Astrocyte of the spinal cord (primary cell): ENCODE measurements at regions not wholly inside any gene's neighbourhood (a gene's known extent, or its start where the extent isn't known, plus 50 kb on each side); places are given as distances from the start of the nearest gene placed in this dataset.
"Not testable (repeated sequence)": the region's sequence is repeated elsewhere in the genome, so short reads cannot be mapped to it uniquely, and the experiment has no call there.

Source experiments
- DNase-seq: peaks from one replicate; pipeline ENCODE4 v3.0.0; 2011; ENCODE audit warnings: low read depth, low spot score
- H3K4me3 ChIP-seq: 2 replicates; pipeline ENCODE4 v1.5.1; 2011; ENCODE audit warnings: low read depth, mild to moderate bottlenecking, low read length, moderate library complexity
- in situ Hi-C: cut with HindIII; loops from 2 replicates; pipeline ENCODE4 v1.10.0; 2017; ENCODE audit warnings: low sequenced_read_pairs
- TF ChIP-seq, protein P1 (sequence below): IDR thresholded peaks from 2 replicates; pipeline ENCODE4 v1.5.1; 2012; ENCODE audit warnings: low read depth, mild to moderate bottlenecking, low read length, inconsistent platforms

DNA sequence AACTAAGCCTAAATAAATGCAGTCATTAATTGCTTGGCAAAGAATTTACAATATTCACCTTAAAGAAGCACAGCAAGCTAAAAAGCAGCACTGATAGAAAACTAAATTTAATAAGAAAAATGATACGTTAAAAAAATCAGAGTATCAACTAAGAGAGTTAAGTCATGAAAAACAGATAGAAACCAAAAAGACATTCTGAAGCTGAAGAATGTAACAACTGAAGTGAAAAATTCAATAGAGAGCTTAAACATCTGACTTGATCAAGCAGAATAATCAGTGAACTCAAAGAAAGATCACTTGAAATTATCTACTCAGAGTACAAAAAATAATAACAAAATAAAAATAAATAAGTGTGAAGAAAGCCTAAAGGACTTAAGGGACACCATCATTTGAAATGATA lies 588.0 kb upstream of the HS3ST1 start:
- in situ Hi-C loops: no loop called here
- H3K4me3 ChIP-seq: no peak overlapping the region
- no peak for DNase-seq
- TF ChIP-seq, protein P1, sequence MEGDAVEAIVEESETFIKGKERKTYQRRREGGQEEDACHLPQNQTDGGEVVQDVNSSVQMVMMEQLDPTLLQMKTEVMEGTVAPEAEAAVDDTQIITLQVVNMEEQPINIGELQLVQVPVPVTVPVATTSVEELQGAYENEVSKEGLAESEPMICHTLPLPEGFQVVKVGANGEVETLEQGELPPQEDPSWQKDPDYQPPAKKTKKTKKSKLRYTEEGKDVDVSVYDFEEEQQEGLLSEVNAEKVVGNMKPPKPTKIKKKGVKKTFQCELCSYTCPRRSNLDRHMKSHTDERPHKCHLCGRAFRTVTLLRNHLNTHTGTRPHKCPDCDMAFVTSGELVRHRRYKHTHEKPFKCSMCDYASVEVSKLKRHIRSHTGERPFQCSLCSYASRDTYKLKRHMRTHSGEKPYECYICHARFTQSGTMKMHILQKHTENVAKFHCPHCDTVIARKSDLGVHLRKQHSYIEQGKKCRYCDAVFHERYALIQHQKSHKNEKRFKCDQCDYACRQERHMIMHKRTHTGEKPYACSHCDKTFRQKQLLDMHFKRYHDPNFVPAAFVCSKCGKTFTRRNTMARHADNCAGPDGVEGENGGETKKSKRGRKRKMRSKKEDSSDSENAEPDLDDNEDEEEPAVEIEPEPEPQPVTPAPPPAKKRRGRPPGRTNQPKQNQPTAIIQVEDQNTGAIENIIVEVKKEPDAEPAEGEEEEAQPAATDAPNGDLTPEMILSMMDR: no peak

DNA sequence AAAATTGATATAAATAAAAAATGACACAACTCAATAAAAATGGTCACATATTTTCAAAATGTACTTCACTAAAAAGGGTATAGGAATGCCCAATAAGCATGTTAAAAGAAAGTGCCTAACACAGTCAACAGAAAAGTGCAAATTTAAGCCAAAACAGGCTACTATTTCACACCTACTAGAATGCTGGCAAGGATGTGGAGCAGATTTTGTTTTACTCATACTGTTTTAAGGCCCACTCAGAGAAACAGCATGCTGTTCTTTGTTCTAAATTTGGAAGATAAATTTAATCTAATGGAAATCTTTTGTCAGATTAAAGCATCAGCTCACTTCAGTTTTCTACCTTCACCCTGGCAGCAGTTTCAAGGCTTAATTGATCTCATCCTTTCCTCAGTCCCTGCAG lies 576.8 kb upstream of the HS3ST1 start:
- TF ChIP-seq, protein P1: no peak
- in situ Hi-C loops: no loop called here
- no peak overlapping the region for H3K4me3 ChIP-seq
- DNase-seq: no peak

DNA sequence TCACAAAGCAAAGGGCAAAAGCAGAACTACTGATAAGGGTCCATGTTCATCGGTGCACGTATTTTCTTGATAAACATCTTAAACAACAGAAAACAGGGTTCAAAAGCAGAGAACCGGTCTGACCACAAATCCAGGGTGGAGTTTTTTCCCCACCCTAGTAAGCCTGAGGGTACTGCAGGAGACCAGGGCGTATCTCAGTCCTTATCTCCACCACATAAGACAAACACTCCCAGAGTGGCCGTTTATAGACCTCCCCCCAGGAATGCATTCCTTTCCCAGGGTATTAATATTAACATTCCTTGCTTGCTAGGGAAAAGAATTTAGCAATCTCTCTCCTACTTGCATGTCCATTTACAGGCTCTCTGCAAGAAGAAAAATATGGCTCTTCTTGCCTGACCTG lies 567.9 kb upstream of the HS3ST1 start:
- H3K4me3 ChIP-seq, in situ Hi-C loops, DNase-seq: not testable (repeated sequence)

DNA sequence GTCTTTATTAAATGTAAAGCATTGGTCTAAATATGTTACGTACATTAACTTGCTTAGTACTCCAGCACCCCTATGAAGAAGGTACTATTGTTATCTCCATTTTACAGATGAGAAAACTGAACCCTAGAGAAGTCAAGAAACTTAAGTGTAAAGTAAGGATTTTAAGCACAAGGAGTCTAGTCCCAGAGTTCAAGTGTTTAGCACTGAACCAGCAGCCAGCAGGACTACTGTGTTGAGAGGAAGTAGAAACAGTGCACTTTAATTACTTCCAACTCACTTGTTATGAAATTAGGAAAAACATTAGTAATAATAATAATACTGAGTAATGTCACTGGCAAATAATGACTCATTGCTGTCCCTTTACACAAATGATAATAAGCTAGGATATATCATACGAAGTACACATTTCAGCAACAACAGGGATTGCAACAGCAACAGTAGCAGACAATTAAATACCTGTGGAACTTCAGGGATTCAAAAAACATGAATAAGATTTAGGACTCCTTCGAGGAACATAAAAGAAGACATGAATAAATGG lies 548.1 kb upstream of the HS3ST1 start:
- TF ChIP-seq, protein P1: no peak
- in situ Hi-C loops: no loop called here
- DNase-seq: no peak
- H3K4me3 ChIP-seq: no peak overlapping the region

DNA sequence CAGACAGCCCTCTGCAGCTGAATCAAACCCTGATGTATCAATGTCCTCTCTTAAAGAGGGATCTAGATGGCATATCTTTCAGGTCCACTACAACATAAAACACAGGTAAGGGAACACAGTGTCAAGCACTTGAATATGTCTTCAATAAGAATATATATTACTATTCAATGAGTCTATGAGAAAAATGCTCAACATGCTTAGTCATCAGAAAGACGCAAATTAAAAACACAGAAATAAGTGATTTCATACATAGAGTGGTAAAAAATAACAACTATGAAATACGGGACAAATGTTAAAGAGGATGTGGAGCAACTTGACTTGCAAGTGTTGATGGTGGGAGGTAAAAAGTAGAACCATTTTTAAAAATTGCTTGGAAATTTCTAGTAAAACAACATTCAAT lies 544.6 kb upstream of the HS3ST1 start:
- in situ Hi-C loops: no loop called here
- no peak overlapping the region for H3K4me3 ChIP-seq
- DNase-seq: no peak
- TF ChIP-seq, protein P1: no peak

DNA sequence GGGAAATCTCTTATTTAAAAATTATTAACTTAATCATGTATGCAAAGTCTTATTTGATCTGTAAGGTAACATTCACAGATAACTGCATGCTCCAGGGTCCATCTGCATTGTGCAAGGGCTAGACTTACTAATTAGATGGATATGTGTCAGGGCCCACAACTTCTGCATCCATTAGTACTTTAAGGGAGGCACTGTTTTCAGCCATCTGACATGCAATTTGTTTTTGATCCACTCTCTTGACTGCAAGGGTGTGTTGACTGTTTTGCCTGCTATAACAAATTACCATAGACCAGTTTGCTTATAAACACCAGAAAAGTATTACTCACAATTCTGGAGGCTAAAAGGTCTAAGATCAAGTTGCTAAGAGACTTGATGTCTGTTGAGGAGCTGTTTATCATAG lies 542.1 kb upstream of the HS3ST1 start:
- in situ Hi-C loops: no loop called here
- DNase-seq: no peak
- TF ChIP-seq, protein P1: no peak
- H3K4me3 ChIP-seq: no peak overlapping the region

DNA sequence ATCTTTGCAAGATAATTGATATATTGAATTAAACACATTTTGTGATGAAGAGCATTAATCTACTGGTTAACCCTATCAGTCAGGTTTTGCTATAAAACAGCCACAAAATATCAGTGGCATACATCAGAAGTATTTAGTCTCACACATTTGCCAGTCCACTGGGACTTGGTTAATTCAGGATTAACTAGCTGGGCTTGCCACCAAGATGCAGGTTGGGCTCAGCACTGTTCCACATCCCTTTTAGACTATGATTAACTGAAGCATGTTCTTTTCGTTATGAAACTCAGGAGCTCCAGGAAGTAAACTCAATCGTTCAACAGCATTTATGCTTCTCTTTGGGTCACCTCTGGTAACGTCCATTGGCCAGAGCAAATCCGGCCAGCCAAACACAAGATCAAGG lies 538.1 kb upstream of the HS3ST1 start:
- no peak for DNase-seq
- in situ Hi-C loops: no loop called here

More for the DNA sequence above, 538.1 kb upstream of the HS3ST1 start:
- H3K4me3 ChIP-seq: no peak overlapping the region
- TF ChIP-seq, protein P1: no peak
